Rectal smooth muscle tissue (tissue), 1 donor: ENCODE measurements at regions not wholly inside any gene's neighbourhood (a gene's known extent, or its start where the extent isn't known, plus 50 kb on each side); places are given as distances from the start of the nearest gene placed in this dataset.

Experiments used
- H3K27ac ChIP-seq: one replicate; pipeline ENCODE4 v1.7.0; 2013; ENCODE audit warnings: low read depth, low read length, inconsistent platforms
- H3K27me3 ChIP-seq: one replicate; pipeline ENCODE4 v1.7.0; 2013; ENCODE audit warnings: low read length; ENCODE audit not compliant: control insufficient read depth, insufficient read depth
- H3K36me3 ChIP-seq: one replicate; pipeline ENCODE4 v1.7.0; 2013; ENCODE audit warnings: low read length; ENCODE audit not compliant: control insufficient read depth, insufficient read depth
- H3K4me1 ChIP-seq: one replicate; pipeline ENCODE4 v1.7.0; 2013; ENCODE audit warnings: low read length; ENCODE audit not compliant: control insufficient read depth, insufficient read depth
- H3K4me3 ChIP-seq: one replicate; pipeline ENCODE4 v1.7.0; 2013; ENCODE audit warnings: low read length
- H3K9ac ChIP-seq: one replicate; pipeline ENCODE4 v1.7.0; 2013; ENCODE audit warnings: low read length

- H3K36me3 ChIP-seq, result no peaks in the 10 kb centered on the region
Measured at GRCh38 chr7:42794673-42795072, 117.2 kb downstream of the C7orf25 start.

GRCh38 chr7:42792841-42793240 lies 119.0 kb downstream of the C7orf25 start:
- no peaks in the 10 kb centered on the region for H3K27me3 ChIP-seq
- H3K4me1 ChIP-seq, result no peaks in the 10 kb centered on the region
- no peak overlapping the region for H3K4me3 ChIP-seq
- no peaks in the 10 kb centered on the region for H3K36me3 ChIP-seq
- no peak overlapping the region for H3K9ac ChIP-seq
- H3K27ac ChIP-seq, result no peak overlapping the region

More at GRCh38 chr7:42794673-42795072, 117.2 kb downstream of the C7orf25 start:
- no peak overlapping the region for H3K9ac ChIP-seq
- H3K27me3 ChIP-seq, result no peaks in the 10 kb centered on the region
- no peak overlapping the region for H3K27ac ChIP-seq
- H3K4me3 ChIP-seq, result no peak overlapping the region
- H3K4me1 ChIP-seq, result no peaks in the 10 kb centered on the region

GRCh38 chr7:42790196-42790595 lies 121.7 kb downstream of the C7orf25 start:
- Histone ChIP-seq H3K36me3 (no peaks in the 10 kb centered on the region), H3K4me3 (no peak overlapping the region), H3K27me3 (no peaks in the 10 kb centered on the region), H3K27ac (no peak overlapping the region), H3K4me1 (no peaks in the 10 kb centered on the region), H3K9ac (no peak overlapping the region)

- Histone ChIP-seq H3K4me1 (no peaks in the 10 kb centered on the region), H3K4me3 (no peak overlapping the region), H3K27me3 (no peaks in the 10 kb centered on the region), H3K9ac (no peak overlapping the region), H3K27ac (no peak overlapping the region), H3K36me3 (no peaks in the 10 kb centered on the region)
Measured at GRCh38 chr7:42774436-42774835, 137.4 kb downstream of the C7orf25 start.

DNA sequence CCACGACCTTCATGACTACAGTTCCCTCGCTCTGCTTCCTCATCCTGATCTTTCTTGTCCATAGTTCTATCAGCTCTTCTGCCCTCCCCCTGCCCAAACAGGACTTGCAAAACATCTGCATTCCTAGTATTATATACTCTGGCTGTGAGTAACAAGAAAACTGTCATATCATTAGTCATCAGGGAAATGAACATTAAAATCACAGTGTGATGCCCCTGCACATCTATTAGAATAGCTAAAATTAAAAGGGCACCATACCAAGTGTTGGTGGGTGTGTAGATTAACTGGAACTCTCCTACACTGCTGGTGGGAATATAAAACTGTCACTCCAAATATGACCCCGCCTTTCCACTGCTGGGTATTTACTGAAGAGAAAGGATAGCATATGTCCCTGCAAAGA lies 141.8 kb downstream of the C7orf25 start:
- Histone ChIP-seq H3K36me3 (no peaks in the 10 kb centered on the region), H3K4me3 (no peak overlapping the region), H3K9ac (no peak overlapping the region), H3K27me3 (no peaks in the 10 kb centered on the region), H3K4me1 (no peaks in the 10 kb centered on the region), H3K27ac (no peak overlapping the region)

- Histone ChIP-seq H3K36me3 (no peaks in the 10 kb centered on the region), H3K4me3 (no peak overlapping the region), H3K9ac (no peak overlapping the region), H3K27ac (no peak overlapping the region), H3K4me1 (no peaks in the 10 kb centered on the region), H3K27me3 (no peaks in the 10 kb centered on the region)
Measured at GRCh38 chr7:42768045-42768444, 143.8 kb downstream of the C7orf25 start.

GRCh38 chr7:42766782-42767423 lies 145.0 kb downstream of the C7orf25 start:
- H3K9ac ChIP-seq, result no peak overlapping the region
- no peak overlapping the region for H3K27ac ChIP-seq
- no peak overlapping the region for H3K4me3 ChIP-seq
- no peaks in the 10 kb centered on the region for H3K4me1 ChIP-seq
- no peaks in the 10 kb centered on the region for H3K27me3 ChIP-seq
- no peaks in the 10 kb centered on the region for H3K36me3 ChIP-seq

DNA sequence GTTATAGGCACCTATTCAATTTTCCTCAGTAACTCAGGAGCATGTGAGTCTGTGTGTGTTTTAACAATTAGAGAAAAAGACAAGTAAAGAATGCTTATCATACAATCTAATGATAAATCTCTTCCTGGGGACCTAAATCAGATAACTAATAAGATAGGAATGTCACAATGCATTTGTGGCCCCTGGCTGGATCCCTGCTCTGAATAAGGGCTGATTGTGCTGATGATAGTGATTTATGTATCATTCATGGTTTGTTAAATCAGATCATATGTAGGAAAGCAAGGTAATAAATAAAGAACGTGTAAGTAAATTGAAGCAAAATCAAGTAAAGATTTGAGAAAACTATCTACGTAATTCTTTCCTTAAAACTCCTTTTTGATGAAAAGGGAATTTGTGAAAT lies 145.9 kb downstream of the C7orf25 start:
- Histone ChIP-seq H3K4me1 (no peaks in the 10 kb centered on the region), H3K36me3 (no peaks in the 10 kb centered on the region), H3K27me3 (no peaks in the 10 kb centered on the region), H3K4me3 (no peak overlapping the region), H3K27ac (no peak overlapping the region), H3K9ac (no peak overlapping the region)

DNA sequence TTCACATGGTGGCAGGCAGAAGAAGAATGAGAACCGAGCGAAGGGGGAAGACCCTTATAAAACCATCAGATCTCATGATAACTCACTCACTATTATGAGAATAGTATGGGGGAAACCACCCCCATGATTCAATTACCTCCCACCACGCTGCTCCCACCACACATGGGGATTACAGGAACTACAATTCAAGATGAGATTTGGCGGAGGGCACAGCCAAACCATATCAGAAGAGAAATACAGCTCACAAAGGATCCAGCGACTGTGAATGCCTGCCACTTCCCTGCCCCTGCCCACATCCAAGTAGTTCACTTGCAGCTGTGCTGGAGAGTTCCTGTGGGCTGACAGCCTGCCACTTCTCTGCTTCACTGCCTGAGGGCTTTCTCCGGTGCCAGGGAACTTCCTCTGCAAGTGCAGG lies 148.7 kb downstream of the C7orf25 start:
- Histone ChIP-seq H3K27ac (no peak overlapping the region), H3K4me3 (no peak overlapping the region), H3K36me3 (no peaks in the 10 kb centered on the region), H3K4me1 (no peaks in the 10 kb centered on the region), H3K27me3 (no peaks in the 10 kb centered on the region), H3K9ac (no peak overlapping the region)

DNA sequence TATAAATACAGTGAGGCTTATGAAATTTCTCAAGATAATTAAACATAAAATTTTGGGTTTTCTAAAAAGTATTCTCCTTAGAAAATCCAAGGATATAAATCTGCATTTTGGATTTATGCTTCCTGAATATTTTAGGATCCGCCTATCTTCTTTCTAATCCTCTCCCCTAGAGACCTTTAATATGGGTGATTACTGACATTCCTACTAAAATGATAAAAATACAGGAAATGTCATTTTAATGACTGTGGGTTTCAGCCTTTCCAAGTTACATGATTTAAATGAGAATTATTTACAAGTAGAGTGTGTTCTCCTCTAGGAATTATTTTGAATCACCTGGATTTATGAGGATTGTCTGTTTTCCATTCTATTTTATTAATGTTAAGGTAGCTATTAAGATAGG lies 150.4 kb downstream of the C7orf25 start:
- H3K27ac ChIP-seq, result no peak overlapping the region
- no peaks in the 10 kb centered on the region for H3K4me1 ChIP-seq
- no peaks in the 10 kb centered on the region for H3K36me3 ChIP-seq
- H3K4me3 ChIP-seq, result no peak overlapping the region
- H3K27me3 ChIP-seq, result no peaks in the 10 kb centered on the region
- no peak overlapping the region for H3K9ac ChIP-seq

DNA sequence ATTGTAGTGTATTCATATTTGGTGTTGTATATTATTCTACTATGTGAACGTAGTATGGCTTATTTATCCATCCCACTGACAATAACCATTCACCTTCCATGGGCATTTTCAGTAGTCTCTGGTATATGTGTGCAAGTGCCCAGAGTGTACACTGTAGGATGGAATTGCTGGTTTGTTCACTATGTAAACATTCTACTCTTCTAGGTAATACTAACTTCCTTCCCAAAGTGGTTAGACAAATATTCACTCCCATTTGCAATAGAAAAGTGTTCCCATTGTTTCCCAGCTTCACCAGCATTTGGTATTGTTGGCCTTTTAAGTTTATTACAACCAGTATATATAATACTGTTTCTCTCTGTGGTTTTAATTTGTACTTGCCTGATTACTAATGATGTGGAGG lies 153.7 kb downstream of the C7orf25 start:
- Histone ChIP-seq H3K9ac (no peak overlapping the region), H3K4me3 (no peak overlapping the region), H3K4me1 (peaks cover 7% of the 10 kb centered on the region), H3K36me3 (no peaks in the 10 kb centered on the region), H3K27me3 (no peaks in the 10 kb centered on the region), H3K27ac (no peak overlapping the region)

DNA sequence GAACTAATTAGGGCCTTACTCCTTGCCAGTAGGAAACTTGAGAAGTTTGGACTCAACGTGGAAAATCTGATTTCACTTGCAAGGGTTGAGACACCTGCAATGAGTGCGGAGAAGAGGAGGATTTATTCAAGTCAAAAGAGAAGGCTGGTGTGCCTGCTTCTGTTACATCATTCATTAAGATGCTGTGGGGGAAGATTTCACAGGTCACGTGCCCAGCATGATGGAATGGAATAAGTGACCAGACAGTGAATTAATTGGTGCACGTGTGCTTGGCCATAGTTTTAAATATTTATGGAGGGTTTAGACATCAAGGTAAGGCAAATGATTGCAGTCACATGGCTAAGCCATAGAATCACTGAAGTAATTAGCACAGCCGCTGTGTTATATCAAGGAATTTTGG lies 155.0 kb downstream of the C7orf25 start:
- no peaks in the 10 kb centered on the region for H3K36me3 ChIP-seq
- peaks cover 7% of the 10 kb centered on the region for H3K4me1 ChIP-seq
- H3K4me3 ChIP-seq, result no peak overlapping the region
- H3K27me3 ChIP-seq, result no peaks in the 10 kb centered on the region
- no peak overlapping the region for H3K27ac ChIP-seq
- H3K9ac ChIP-seq, result no peak overlapping the region

GRCh38 chr7:42753811-42754363 lies 158.0 kb downstream of the C7orf25 start:
- H3K4me1 ChIP-seq, result peaks cover 7% of the 10 kb centered on the region
- H3K9ac ChIP-seq, result no peak overlapping the region
- H3K4me3 ChIP-seq, result no peak overlapping the region
- H3K27ac ChIP-seq, result peak overlapping the region; percentile 32
- H3K36me3 ChIP-seq, result no peaks in the 10 kb centered on the region
- no peaks in the 10 kb centered on the region for H3K27me3 ChIP-seq
